Liver (tissue), 3 donors: ENCODE measurements at regions not wholly inside any gene's neighbourhood (a gene's known extent, or its start where the extent isn't known, plus 50 kb on each side); places are given as distances from the start of the nearest gene placed in this dataset.

Experiments
- TAF1 ChIP-seq: conservative IDR thresholded peaks from 2 replicates; pipeline ENCODE4 v1.6.1; 2016; ENCODE audit warnings: antibody characterized with exemption, mild to moderate bottlenecking
- YY1 ChIP-seq: IDR thresholded peaks from 2 replicates; pipeline ENCODE4 v1.6.1; 2016; ENCODE audit warnings: antibody characterized with exemption, mild to moderate bottlenecking
- TF ChIP-seq, protein P1 (sequence below): fragments of 150-350 bp; IDR thresholded peaks from 2 replicates; pipeline ENCODE4 v1.5.1; 2017; ENCODE audit warnings: improper control_type of control experiment, low read depth, low read length; ENCODE audit not compliant: missing input control
- donor health status: healthy.
- donor health status: healthy.

DNA sequence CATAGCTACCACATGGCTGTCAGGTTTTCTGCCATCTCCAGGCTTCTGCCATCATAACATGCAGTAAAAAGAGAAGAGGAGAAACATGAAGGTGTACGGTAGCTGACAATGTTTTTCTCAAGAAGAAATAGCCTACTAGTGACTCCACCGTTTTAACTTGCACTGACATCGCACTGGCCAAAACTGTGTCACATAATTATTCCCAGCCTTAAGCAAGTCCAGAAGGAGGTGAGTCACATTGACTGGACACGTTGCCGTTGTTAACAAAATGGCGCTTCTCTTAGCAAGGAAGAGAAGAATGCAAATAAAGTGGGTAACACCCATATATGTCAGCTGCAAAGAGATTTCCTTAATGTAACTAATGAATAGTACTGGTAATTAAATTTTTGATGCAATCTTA lies 810.4 kb upstream of the SLC10A2 start:
- TF ChIP-seq, protein P1, sequence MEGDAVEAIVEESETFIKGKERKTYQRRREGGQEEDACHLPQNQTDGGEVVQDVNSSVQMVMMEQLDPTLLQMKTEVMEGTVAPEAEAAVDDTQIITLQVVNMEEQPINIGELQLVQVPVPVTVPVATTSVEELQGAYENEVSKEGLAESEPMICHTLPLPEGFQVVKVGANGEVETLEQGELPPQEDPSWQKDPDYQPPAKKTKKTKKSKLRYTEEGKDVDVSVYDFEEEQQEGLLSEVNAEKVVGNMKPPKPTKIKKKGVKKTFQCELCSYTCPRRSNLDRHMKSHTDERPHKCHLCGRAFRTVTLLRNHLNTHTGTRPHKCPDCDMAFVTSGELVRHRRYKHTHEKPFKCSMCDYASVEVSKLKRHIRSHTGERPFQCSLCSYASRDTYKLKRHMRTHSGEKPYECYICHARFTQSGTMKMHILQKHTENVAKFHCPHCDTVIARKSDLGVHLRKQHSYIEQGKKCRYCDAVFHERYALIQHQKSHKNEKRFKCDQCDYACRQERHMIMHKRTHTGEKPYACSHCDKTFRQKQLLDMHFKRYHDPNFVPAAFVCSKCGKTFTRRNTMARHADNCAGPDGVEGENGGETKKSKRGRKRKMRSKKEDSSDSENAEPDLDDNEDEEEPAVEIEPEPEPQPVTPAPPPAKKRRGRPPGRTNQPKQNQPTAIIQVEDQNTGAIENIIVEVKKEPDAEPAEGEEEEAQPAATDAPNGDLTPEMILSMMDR: no peak
- TF ChIP-seq YY1 (no peak), TAF1 (no peak)
